Spleen (tissue), 11 donors: ENCODE measurements at regions not wholly inside any gene's neighbourhood (a gene's known extent, or its start where the extent isn't known, plus 50 kb on each side); places are given as distances from the start of the nearest gene placed in this dataset.

Experiments used
- DNase-seq: peaks from one replicate; pipeline ENCODE4 v3.0.0-alpha.2; 2020
- H3K27ac ChIP-seq, 8 donors: fragments of 200-600 bp; sonication (generic) in 7 of 8; 1 replicate in 4 of 8; 2 replicates in 4 of 8; pipeline versions ENCODE4 v1.5.0 to v1.8.0; 2016 to 2021; ENCODE audit warnings: inconsistent platforms in 4 of 8, mild to moderate bottlenecking in 4 of 8, moderate library complexity in 1 of 8
- H3K27me3 ChIP-seq, 7 donors: fragments of 200-600 bp; sonication (generic) in 6 of 7; replicated peaks in 1 of 7; 1 replicate in 4 of 7; 2 replicates in 3 of 7; pipeline versions ENCODE4 v1.5.0 to v1.8.0; 2016 to 2021; ENCODE audit warnings: inconsistent platforms in 3 of 7, mild to moderate bottlenecking in 1 of 7
- H3K36me3 ChIP-seq, 6 donors: fragments of 200-600 bp; sonication (generic) in 5 of 6; 1 replicate in 4 of 6; 2 replicates in 2 of 6; pipeline versions ENCODE4 v1.5.0 to v1.8.0; 2016 to 2021; ENCODE audit warnings: inconsistent platforms in 2 of 6
- H3K4me1 ChIP-seq, 6 donors: fragments of 200-600 bp; sonication (generic) in 5 of 6; 1 replicate in 3 of 6; 2 replicates in 3 of 6; pipeline versions ENCODE4 v1.5.0 to v1.8.0; 2016 to 2021; ENCODE audit warnings: inconsistent platforms in 3 of 6
- H3K4me3 ChIP-seq, 8 donors: fragments of 200-600 bp; sonication (generic) in 7 of 8; 1 replicate in 4 of 8; 2 replicates in 4 of 8; pipeline versions ENCODE4 v1.5.0 to v1.8.0; 2016 to 2021; ENCODE audit warnings: inconsistent platforms in 4 of 8, mild to moderate bottlenecking in 4 of 8, moderate library complexity in 2 of 8
- H3K9me3 ChIP-seq, 8 donors: fragments of 200-600 bp; sonication (generic) in 7 of 8; 1 replicate in 4 of 8; 2 replicates in 4 of 8; pipeline versions ENCODE4 v1.5.0 to v1.8.0; 2016 to 2021; ENCODE audit warnings: inconsistent platforms in 4 of 8
- CTCF ChIP-seq, 11 experiments: fragments of 200-600 bp in 7 of 11; fragments of 450-650 bp in 4 of 11; sonication (generic) in 4 of 11; IDR thresholded peaks in 8 of 11; conservative IDR thresholded peaks in 3 of 11; 1 replicate in 7 of 11; 2 replicates in 4 of 11; pipeline versions ENCODE4 v1.4.0 to v1.8.0; 2016 to 2021; ENCODE audit warnings: antibody characterized with exemption in 11 of 11, inconsistent platforms in 4 of 11, mild to moderate bottlenecking in 1 of 11
- POLR2A ChIP-seq, 3 donors: fragments of 450-650 bp; IDR thresholded peaks; one replicate each; pipeline ENCODE4 v1.5.1; 2017; ENCODE audit warnings: antibody characterized with exemption in 3 of 3, mild to moderate bottlenecking in 1 of 3
- POLR2AphosphoS5 ChIP-seq, 3 donors: sonication (generic); formaldehyde crosslinking; IDR thresholded peaks; one replicate each; pipeline ENCODE4 v1.5.1; 2017; ENCODE audit warnings: antibody characterized with exemption in 3 of 3
- WGBS, 5 donors: extraction: QIAGEN DNeasy Blood & Tissue Kit in 3 of 5; methylation state at CpG; one replicate each; pipeline versions ENCODE4 v1.1.5 to v1.1.7; 2013 to 2018; 5-methylcytosine and 5-hydroxymethylcytosine counted together
- intact Hi-C: fragments of 100-400 bp; cut with DNase I; formaldehyde crosslinking; loops from one replicate; pipeline ENCODE4 v1.15.0; 2023; ENCODE audit warnings: low total_unique reads
- donor health status: healthy with polysubstance abuse.
- donor health status: DM: no; HTN: no; CAD: no; lungs with moderate emphysema.
- donor health status: DM: no; HTN: no; CAD: no.
- donor health status: Bipolar disorder and iron deficiency.
- donor health status: healthy.
- donor health status: DM: no; HTN: no; CAD: no.
- donor health status: DM: yes; HTN: yes; CAD: no.

- WGBS, 5 donors: 76 to 87% (median 86%) methylated on average over 2 of the region's 2 CpGs
These were observed 108.6 kb upstream of the PDE3A start for GRCh38 chr12:20259786-20260185.

GRCh38 chr12:20260851-20261250 lies 107.5 kb upstream of the PDE3A start:
- WGBS, 5 donors: 43 to 47% (median 45%) methylated on average over 4 of the region's 4 CpGs
- intact Hi-C loops: no loop called here
- no peak overlapping the region for H3K4me3 ChIP-seq
- H3K27ac ChIP-seq: no peak overlapping the region
- H3K9me3 ChIP-seq: no peaks in the 10 kb centered on the region
- TF ChIP-seq POLR2A (IDR thresholded peaks at IDR 0.05) (no peak), CTCF (IDR thresholded peaks at IDR 0.05 in 8 of 11, conservative IDR thresholded peaks at IDR 0.05 in 3 of 11) (no peak), POLR2AphosphoS5 (IDR thresholded peaks at IDR 0.05) (no peak)
- H3K27me3 ChIP-seq: no peaks in the 10 kb centered on the region
- H3K4me1 ChIP-seq: no peaks in the 10 kb centered on the region
- no peak for DNase-seq
- H3K36me3 ChIP-seq: no peaks in the 10 kb centered on the region

More at GRCh38 chr12:20259786-20260185, 108.6 kb upstream of the PDE3A start:
- no peak overlapping the region for H3K4me3 ChIP-seq
- H3K27ac ChIP-seq: no peak overlapping the region
- DNase-seq: no peak
- no peaks in the 10 kb centered on the region for H3K9me3 ChIP-seq
- no peaks in the 10 kb centered on the region for H3K36me3 ChIP-seq
- no peaks in the 10 kb centered on the region for H3K4me1 ChIP-seq
- intact Hi-C loops: no loop called here
- TF ChIP-seq POLR2A (IDR thresholded peaks at IDR 0.05) (no peak), CTCF (IDR thresholded peaks at IDR 0.05 in 8 of 11, conservative IDR thresholded peaks at IDR 0.05 in 3 of 11) (no peak), POLR2AphosphoS5 (IDR thresholded peaks at IDR 0.05) (no peak)
- no peaks in the 10 kb centered on the region for H3K27me3 ChIP-seq

GRCh38 chr12:20262119-20262518 lies 106.2 kb upstream of the PDE3A start:
- Histone ChIP-seq H3K27me3 (no peaks in the 10 kb centered on the region), H3K27ac (no peak overlapping the region), H3K9me3 (no peaks in the 10 kb centered on the region), H3K36me3 (no peaks in the 10 kb centered on the region), H3K4me3 (no peak overlapping the region), H3K4me1 (no peaks in the 10 kb centered on the region)
- no peak for DNase-seq
- 82 to 95% (median 88%) methylated on average over 2 of the region's 2 CpGs for WGBS, 5 donors
- intact Hi-C loops: no loop called here
- TF ChIP-seq POLR2AphosphoS5 (IDR thresholded peaks at IDR 0.05) (no peak), POLR2A (IDR thresholded peaks at IDR 0.05) (no peak)

GRCh38 chr12:20264026-20264425 lies 104.3 kb upstream of the PDE3A start:
- WGBS, 5 donors: 91 to 97% (median 96%) methylated on average over 2 of the region's 2 CpGs
- TF ChIP-seq POLR2A (IDR thresholded peaks at IDR 0.05) (no peak), POLR2AphosphoS5 (IDR thresholded peaks at IDR 0.05) (no peak), CTCF (IDR thresholded peaks at IDR 0.05 in 8 of 11, conservative IDR thresholded peaks at IDR 0.05 in 3 of 11) (no peak)
- intact Hi-C loops: no loop called here

GRCh38 chr12:20264608-20265114 lies 103.7 kb upstream of the PDE3A start:
- no peak for DNase-seq
- no peak overlapping the region for H3K27ac ChIP-seq
- no peaks in the 10 kb centered on the region for H3K9me3 ChIP-seq
- intact Hi-C loops: no loop called here
- H3K27me3 ChIP-seq: no peaks in the 10 kb centered on the region
- no peak overlapping the region for H3K4me3 ChIP-seq
- no peaks in the 10 kb centered on the region for H3K36me3 ChIP-seq
- TF ChIP-seq POLR2AphosphoS5 (IDR thresholded peaks at IDR 0.05) (no peak), CTCF (IDR thresholded peaks at IDR 0.05 in 8 of 11, conservative IDR thresholded peaks at IDR 0.05 in 3 of 11) (no peak), POLR2A (IDR thresholded peaks at IDR 0.05) (no peak)
- 25 to 64% (median 48%) methylated on average over 1 of the region's 1 CpG for WGBS, 5 donors
- H3K4me1 ChIP-seq: no peaks in the 10 kb centered on the region

More at GRCh38 chr12:20264026-20264425, 104.3 kb upstream of the PDE3A start:
- no peak overlapping the region for H3K27ac ChIP-seq
- no peak for DNase-seq
- H3K4me3 ChIP-seq: no peak overlapping the region
- no peaks in the 10 kb centered on the region for H3K4me1 ChIP-seq
- H3K9me3 ChIP-seq: no peaks in the 10 kb centered on the region
- no peaks in the 10 kb centered on the region for H3K27me3 ChIP-seq
- H3K36me3 ChIP-seq: no peaks in the 10 kb centered on the region
